Fibroblast of pulmonary artery (primary cell): ENCODE measurements at regions not wholly inside any gene's neighbourhood (a gene's known extent, or its start where the extent isn't known, plus 50 kb on each side); places are given as distances from the start of the nearest gene placed in this dataset.

Source experiments
- DNase-seq: peaks from one replicate; pipeline ENCODE4 v3.0.0-alpha.2; 2010; ENCODE audit warnings: low read depth
- H3K4me3 ChIP-seq: replicated peaks from 2 replicates; pipeline ENCODE4 v1.5.1; 2011; ENCODE audit warnings: low read depth, mild to moderate bottlenecking, control low read depth, low read length, moderate library complexity
- CTCF ChIP-seq: IDR thresholded peaks from 2 replicates; pipeline ENCODE4 v1.5.1; 2011; ENCODE audit warnings: mild to moderate bottlenecking, control low read depth, low read length, inconsistent platforms; ENCODE audit errors: missing control alignments

GRCh38 chr7:21357151-21358097 is 70.5 kb upstream of the SP4 start:
- no peak for TF ChIP-seq CTCF
- H3K4me3 ChIP-seq = no peak overlapping the region
- no peak for DNase-seq

GRCh38 chr7:21358648-21359047 is 69.2 kb upstream of the SP4 start:
- no peak for DNase-seq
- H3K4me3 ChIP-seq = no peak overlapping the region
- no peak for TF ChIP-seq CTCF

- no peak overlapping the region for H3K4me3 ChIP-seq
- DNase-seq = no peak
- TF ChIP-seq CTCF = no peak
These were observed 68.7 kb upstream of the SP4 start for GRCh38 chr7:21359163-21359562.

- DNase-seq = no peak
- TF ChIP-seq CTCF = no peak
- H3K4me3 ChIP-seq = no peak overlapping the region
These were observed 66.3 kb upstream of the SP4 start for GRCh38 chr7:21361413-21362125.

- TF ChIP-seq CTCF = no peak
- no peak overlapping the region for H3K4me3 ChIP-seq
- no peak for DNase-seq
These were observed 63.0 kb upstream of the SP4 start for GRCh38 chr7:21364801-21365271.

- peak; percentile 41 for DNase-seq
- TF ChIP-seq CTCF = no peak
- H3K4me3 ChIP-seq = no peak overlapping the region
These were observed 61.8 kb upstream of the SP4 start for GRCh38 chr7:21365866-21366624.
